ENCODE measurements at regions not wholly inside any gene's neighbourhood (a gene's known extent, or its start where the extent isn't known, plus 50 kb on each side); places are given as distances from the start of the nearest gene placed in this dataset.

GRCh38 chr13:48842316-48842715 is 133.4 kb upstream of the FNDC3A start:
- TF ChIP-seq CTCF (IDR thresholded peaks at IDR 0.05) (no peak), ZFX (IDR thresholded peaks at IDR 0.05; ENCODE audit: borderline replicate concordance) (no peak)

Measured in 22Rv1 (cell line).